Endothelial cell (in vitro differentiated cells): ENCODE measurements at regions not wholly inside any gene's neighbourhood (a gene's known extent, or its start where the extent isn't known, plus 50 kb on each side); places are given as distances from the start of the nearest gene placed in this dataset.

Source experiments
- DNase-seq: peaks from one replicate; pipeline ENCODE4 v3.0.0; 2021; ENCODE audit warnings: low spot score
- H3K27ac Mint-ChIP-seq: one replicate; pipeline ENCODE4 v1.8.0; 2021; ENCODE audit warnings: mixed read lengths, inconsistent platforms; ENCODE audit not compliant: unreplicated experiment
- H3K27me3 Mint-ChIP-seq: one replicate; pipeline ENCODE4 v1.8.0; 2021; ENCODE audit warnings: mild to moderate bottlenecking, moderate library complexity, mixed read lengths, inconsistent platforms; ENCODE audit not compliant: unreplicated experiment
- H3K36me3 Mint-ChIP-seq: one replicate; pipeline ENCODE4 v1.8.0; 2021; ENCODE audit warnings: mild to moderate bottlenecking, low read depth, mixed read lengths, inconsistent platforms; ENCODE audit not compliant: unreplicated experiment
- H3K4me1 Mint-ChIP-seq: one replicate; pipeline ENCODE4 v1.8.0; 2021; ENCODE audit warnings: mild to moderate bottlenecking, mixed read lengths, inconsistent platforms; ENCODE audit not compliant: unreplicated experiment
- H3K4me3 Mint-ChIP-seq: one replicate; pipeline ENCODE4 v1.8.0; 2021; ENCODE audit warnings: mild to moderate bottlenecking, mixed read lengths, inconsistent platforms; ENCODE audit not compliant: unreplicated experiment
- H3K9me3 Mint-ChIP-seq: one replicate; pipeline ENCODE4 v1.8.0; 2021; ENCODE audit warnings: mixed read lengths, inconsistent platforms; ENCODE audit not compliant: unreplicated experiment
- CTCF ChIP-seq: fragments of 200-600 bp; sonication (generic); IDR thresholded peaks from one replicate; pipeline ENCODE4 v1.5.0; 2021; ENCODE audit warnings: antibody characterized with exemption; ENCODE audit not compliant: unreplicated experiment

- no peaks in the 10 kb centered on the region for H3K27me3 Mint-ChIP-seq
- H3K27ac Mint-ChIP-seq = no peak overlapping the region
- DNase-seq = no peak
- H3K4me1 Mint-ChIP-seq = no peaks in the 10 kb centered on the region
- H3K9me3 Mint-ChIP-seq = no peaks in the 10 kb centered on the region
- no peaks in the 10 kb centered on the region for H3K36me3 Mint-ChIP-seq
- no peak overlapping the region for H3K4me3 Mint-ChIP-seq
- TF ChIP-seq CTCF = no peak
Observed at GRCh38 chr4:116453127-116453526, 632.2 kb downstream of the TRAM1L1 start.

- H3K9me3 Mint-ChIP-seq = no peaks in the 10 kb centered on the region
- no peaks in the 10 kb centered on the region for H3K27me3 Mint-ChIP-seq
- no peak overlapping the region for H3K4me3 Mint-ChIP-seq
- DNase-seq = no peak
- no peaks in the 10 kb centered on the region for H3K36me3 Mint-ChIP-seq
- no peaks in the 10 kb centered on the region for H3K4me1 Mint-ChIP-seq
- no peak overlapping the region for H3K27ac Mint-ChIP-seq
- TF ChIP-seq CTCF = no peak
Observed at GRCh38 chr4:116449764-116450163, 635.6 kb downstream of the TRAM1L1 start.

GRCh38 chr4:116444117-116444516 lies 641.3 kb downstream of the TRAM1L1 start:
- Mint-ChIP-seq H3K4me1 (no peaks in the 10 kb centered on the region), H3K27me3 (no peaks in the 10 kb centered on the region), H3K36me3 (no peaks in the 10 kb centered on the region), H3K27ac (no peak overlapping the region), H3K4me3 (no peak overlapping the region), H3K9me3 (no peaks in the 10 kb centered on the region)
- no peak for TF ChIP-seq CTCF
- DNase-seq = no peak

- H3K27me3 Mint-ChIP-seq = no peaks in the 10 kb centered on the region
- no peak for DNase-seq
- no peak for TF ChIP-seq CTCF
- H3K27ac Mint-ChIP-seq = no peak overlapping the region
- H3K4me3 Mint-ChIP-seq = no peak overlapping the region
- no peaks in the 10 kb centered on the region for H3K36me3 Mint-ChIP-seq
- H3K4me1 Mint-ChIP-seq = no peaks in the 10 kb centered on the region
- no peaks in the 10 kb centered on the region for H3K9me3 Mint-ChIP-seq
Observed at GRCh38 chr4:116438981-116439729, 646.2 kb downstream of the TRAM1L1 start.

GRCh38 chr4:116438417-116438816 lies 647.0 kb downstream of the TRAM1L1 start:
- Mint-ChIP-seq H3K36me3 (no peaks in the 10 kb centered on the region), H3K4me1 (no peaks in the 10 kb centered on the region), H3K27me3 (no peaks in the 10 kb centered on the region), H3K9me3 (no peaks in the 10 kb centered on the region), H3K4me3 (no peak overlapping the region), H3K27ac (no peak overlapping the region)
- DNase-seq = no peak
- no peak for TF ChIP-seq CTCF
